Upper lobe of right lung (tissue), 1 donor: ENCODE measurements at regions not wholly inside any gene's neighbourhood (a gene's known extent, or its start where the extent isn't known, plus 50 kb on each side); places are given as distances from the start of the nearest gene placed in this dataset.

ENCODE experiments used
- ATAC-seq: fragments of 200-7000 bp; cut with Tn5 transposase; one replicate; pipeline ENCODE4 v1.9.1; 2020; ENCODE audit warnings: mild to moderate bottlenecking, moderate library complexity
- DNase-seq: peaks from one replicate; pipeline ENCODE4 v3.0.0-alpha.2; 2020
- H3K27ac ChIP-seq: fragments of 200-600 bp; one replicate; pipeline ENCODE4 v1.8.0; 2022
- H3K27me3 ChIP-seq: fragments of 200-600 bp; one replicate; pipeline ENCODE4 v1.8.0; 2022; ENCODE audit warnings: mild to moderate bottlenecking
- H3K36me3 ChIP-seq: fragments of 200-600 bp; one replicate; pipeline ENCODE4 v1.8.0; 2022
- H3K4me1 ChIP-seq: fragments of 200-600 bp; one replicate; pipeline ENCODE4 v1.8.0; 2022
- H3K4me3 ChIP-seq: fragments of 200-600 bp; one replicate; pipeline ENCODE4 v1.8.0; 2022; ENCODE audit warnings: mild to moderate bottlenecking
- H3K9me3 ChIP-seq: fragments of 200-600 bp; one replicate; pipeline ENCODE4 v1.8.0; 2022
- intact Hi-C: fragments of 100-400 bp; cut with DNase I; formaldehyde crosslinking; loops from one replicate; pipeline ENCODE4 v1.11.0; 2022
- TF ChIP-seq, protein P1 (sequence below): fragments of 200-600 bp; IDR thresholded peaks from one replicate; pipeline ENCODE4 v1.8.0; 2022; ENCODE audit warnings: antibody characterized with exemption
- donor health status: DM: no; HTN: yes; CAD: no; lungs with severe emphysema.

GRCh38 chr13:84238381-84238780, 356.1 kb upstream of the SLITRK1 start:
- no peak for ATAC-seq
- no peaks in the 10 kb centered on the region for H3K9me3 ChIP-seq
- no peaks in the 10 kb centered on the region for H3K4me1 ChIP-seq
- no peak overlapping the region for H3K27ac ChIP-seq
- H3K36me3 ChIP-seq, result no peaks in the 10 kb centered on the region
- TF ChIP-seq, protein P1, sequence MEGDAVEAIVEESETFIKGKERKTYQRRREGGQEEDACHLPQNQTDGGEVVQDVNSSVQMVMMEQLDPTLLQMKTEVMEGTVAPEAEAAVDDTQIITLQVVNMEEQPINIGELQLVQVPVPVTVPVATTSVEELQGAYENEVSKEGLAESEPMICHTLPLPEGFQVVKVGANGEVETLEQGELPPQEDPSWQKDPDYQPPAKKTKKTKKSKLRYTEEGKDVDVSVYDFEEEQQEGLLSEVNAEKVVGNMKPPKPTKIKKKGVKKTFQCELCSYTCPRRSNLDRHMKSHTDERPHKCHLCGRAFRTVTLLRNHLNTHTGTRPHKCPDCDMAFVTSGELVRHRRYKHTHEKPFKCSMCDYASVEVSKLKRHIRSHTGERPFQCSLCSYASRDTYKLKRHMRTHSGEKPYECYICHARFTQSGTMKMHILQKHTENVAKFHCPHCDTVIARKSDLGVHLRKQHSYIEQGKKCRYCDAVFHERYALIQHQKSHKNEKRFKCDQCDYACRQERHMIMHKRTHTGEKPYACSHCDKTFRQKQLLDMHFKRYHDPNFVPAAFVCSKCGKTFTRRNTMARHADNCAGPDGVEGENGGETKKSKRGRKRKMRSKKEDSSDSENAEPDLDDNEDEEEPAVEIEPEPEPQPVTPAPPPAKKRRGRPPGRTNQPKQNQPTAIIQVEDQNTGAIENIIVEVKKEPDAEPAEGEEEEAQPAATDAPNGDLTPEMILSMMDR, result no peak
- intact Hi-C loops, result no loop called here
- no peaks in the 10 kb centered on the region for H3K27me3 ChIP-seq
- H3K4me3 ChIP-seq, result no peak overlapping the region
- DNase-seq, result no peak

GRCh38 chr13:84237143-84237542, 354.9 kb upstream of the SLITRK1 start:
- TF ChIP-seq, protein P1, result no peak
- DNase-seq, result no peak
- no peaks in the 10 kb centered on the region for H3K36me3 ChIP-seq
- H3K27ac ChIP-seq, result no peak overlapping the region
- intact Hi-C loops, result no loop called here
- H3K27me3 ChIP-seq, result no peaks in the 10 kb centered on the region
- no peak for ATAC-seq
- H3K4me3 ChIP-seq, result no peak overlapping the region
- no peaks in the 10 kb centered on the region for H3K9me3 ChIP-seq
- H3K4me1 ChIP-seq, result no peaks in the 10 kb centered on the region

GRCh38 chr13:84234416-84234815, 352.1 kb upstream of the SLITRK1 start:
- no peaks in the 10 kb centered on the region for H3K9me3 ChIP-seq
- TF ChIP-seq, protein P1, result no peak
- H3K27ac ChIP-seq, result no peak overlapping the region
- H3K4me1 ChIP-seq, result no peaks in the 10 kb centered on the region
- no peak for ATAC-seq
- DNase-seq, result no peak
- no peaks in the 10 kb centered on the region for H3K27me3 ChIP-seq
- no peaks in the 10 kb centered on the region for H3K36me3 ChIP-seq
- no peak overlapping the region for H3K4me3 ChIP-seq
- intact Hi-C loops, result no loop called here

- ATAC-seq, result no peak
- DNase-seq, result no peak
- TF ChIP-seq, protein P1, result no peak
- no peaks in the 10 kb centered on the region for H3K9me3 ChIP-seq
- H3K27ac ChIP-seq, result no peak overlapping the region
- intact Hi-C loops, result no loop called here
- no peaks in the 10 kb centered on the region for H3K4me1 ChIP-seq
- H3K4me3 ChIP-seq, result no peak overlapping the region
- H3K27me3 ChIP-seq, result no peaks in the 10 kb centered on the region
- H3K36me3 ChIP-seq, result no peaks in the 10 kb centered on the region
Observed at GRCh38 chr13:84230568-84230967, 348.3 kb upstream of the SLITRK1 start.

GRCh38 chr13:84211048-84211447, 328.8 kb upstream of the SLITRK1 start:
- intact Hi-C loops, result no loop called here
- H3K27me3 ChIP-seq, result no peaks in the 10 kb centered on the region
- no peak overlapping the region for H3K27ac ChIP-seq
- H3K4me3 ChIP-seq, result no peak overlapping the region
- no peaks in the 10 kb centered on the region for H3K9me3 ChIP-seq
- no peaks in the 10 kb centered on the region for H3K4me1 ChIP-seq
- no peaks in the 10 kb centered on the region for H3K36me3 ChIP-seq
- DNase-seq (no peak), ATAC-seq (no peak)
- TF ChIP-seq, protein P1, result no peak

DNA sequence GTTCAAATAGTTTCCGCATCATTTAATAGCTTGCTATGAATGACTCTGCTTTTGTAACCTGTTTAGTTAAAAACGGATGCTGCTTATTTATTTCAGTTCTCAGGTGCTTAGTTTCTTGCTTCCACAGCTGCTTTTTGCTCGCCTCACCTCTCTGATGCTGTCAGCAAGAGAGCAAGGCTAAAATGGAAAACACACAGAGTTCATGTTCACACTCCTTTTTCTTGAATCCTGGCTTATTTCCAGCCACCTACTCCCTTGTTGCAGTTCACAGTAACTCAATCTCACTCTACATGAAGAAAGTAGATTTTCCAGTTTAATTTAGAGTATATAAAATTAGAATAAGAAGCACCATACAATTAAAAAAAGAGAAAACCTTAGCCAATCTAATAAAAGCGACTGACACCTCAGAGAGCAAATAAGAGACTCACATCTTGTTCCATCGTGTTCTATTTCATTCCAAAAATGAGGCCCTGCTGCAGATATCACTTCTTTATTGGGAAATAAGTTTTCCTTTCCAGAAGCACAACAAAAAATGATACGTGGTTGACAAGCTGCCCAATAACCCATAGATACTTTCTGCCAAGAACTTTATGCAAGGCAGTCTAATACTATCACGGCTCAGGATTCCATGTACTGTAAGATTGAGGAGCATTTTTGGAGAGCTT, 326.1 kb upstream of the SLITRK1 start:
- Histone ChIP-seq H3K27me3 (no peaks in the 10 kb centered on the region), H3K9me3 (no peaks in the 10 kb centered on the region), H3K4me1 (no peaks in the 10 kb centered on the region), H3K27ac (no peak overlapping the region), H3K36me3 (no peaks in the 10 kb centered on the region), H3K4me3 (no peak overlapping the region)
- TF ChIP-seq, protein P1, result no peak
- ATAC-seq (no peak), DNase-seq (no peak)
- intact Hi-C loops, result no loop called here
